ENCODE measurements at regions not wholly inside any gene's neighbourhood (a gene's known extent, or its start where the extent isn't known, plus 50 kb on each side); places are given as distances from the start of the nearest gene placed in this dataset.

GRCh38 chr18:38879871-38880270, 1314.3 kb upstream of the CELF4 start:
- TF ChIP-seq EZH2 (IDR thresholded peaks at IDR 0.05; ENCODE audit: insufficient read depth, low read length) (no peak), CTCF (IDR thresholded peaks at IDR 0.05; ENCODE audit: insufficient read depth, low read depth, low read length) (no peak)
